ENCODE measurements at regions not wholly inside any gene's neighbourhood (a gene's known extent, or its start where the extent isn't known, plus 50 kb on each side); places are given as distances from the start of the nearest gene placed in this dataset.

DNA sequence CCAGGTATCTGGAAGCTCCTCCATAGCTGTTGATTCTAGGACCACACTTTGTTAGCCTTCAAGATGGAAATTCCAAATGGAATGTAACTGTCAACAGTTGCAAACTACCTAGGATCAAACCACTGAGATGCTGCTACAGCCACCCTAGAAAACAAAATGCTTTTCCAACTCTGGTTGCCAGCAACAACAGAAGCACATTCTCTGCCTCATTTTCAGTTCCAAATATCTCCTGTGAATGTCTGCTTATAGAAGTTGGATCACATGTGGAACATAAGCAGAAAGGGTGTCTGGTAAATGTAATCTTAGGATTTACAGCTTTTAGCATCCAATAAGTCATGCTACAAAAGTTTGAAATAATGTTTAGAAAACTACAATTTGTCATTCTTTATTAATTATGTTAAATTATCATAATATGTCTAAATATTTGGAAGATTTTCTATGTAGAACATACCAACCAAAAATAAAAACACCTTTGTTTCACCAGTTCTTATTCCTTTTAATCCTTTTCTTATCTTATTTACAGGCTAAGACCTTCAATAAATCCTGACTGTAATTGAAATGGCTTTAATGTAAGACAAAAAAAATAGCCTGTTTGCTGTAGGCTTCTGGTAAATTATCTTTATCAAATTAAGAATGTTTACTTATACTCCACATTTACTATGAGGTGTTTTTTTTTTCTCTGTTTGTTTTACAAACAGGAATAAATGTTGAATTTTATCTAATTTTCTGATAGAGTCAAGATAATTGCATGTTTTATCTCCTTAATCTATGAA, 687.1 kb downstream of the IGSF11 start:
- no peak overlapping the region for H3K9ac ChIP-seq (ENCODE audit: low read length in 5 of 5)
- H3K27ac ChIP-seq (ENCODE audit: low read depth, low read length), result no peak overlapping the region
- no peaks in the 10 kb centered on the region for H3K27me3 ChIP-seq (ENCODE audit: control insufficient read depth in 5 of 5, insufficient read depth in 4 of 5, low read length in 5 of 5)
- H3K36me3 ChIP-seq (ENCODE audit: control insufficient read depth in 5 of 5, insufficient read depth in 5 of 5, low read length in 5 of 5), result no peaks in the 10 kb centered on the region
- no peak overlapping the region for H3K4me3 ChIP-seq (ENCODE audit: low read depth in 1 of 5, low read length in 5 of 5)
- H3K9me3 ChIP-seq (ENCODE audit: control insufficient read depth in 5 of 5, low read length in 5 of 5), result no peaks in the 10 kb centered on the region
- no peaks in the 10 kb centered on the region for H3K4me1 ChIP-seq (ENCODE audit: control insufficient read depth in 5 of 5, insufficient read depth in 5 of 5, low read length in 5 of 5)

DNA sequence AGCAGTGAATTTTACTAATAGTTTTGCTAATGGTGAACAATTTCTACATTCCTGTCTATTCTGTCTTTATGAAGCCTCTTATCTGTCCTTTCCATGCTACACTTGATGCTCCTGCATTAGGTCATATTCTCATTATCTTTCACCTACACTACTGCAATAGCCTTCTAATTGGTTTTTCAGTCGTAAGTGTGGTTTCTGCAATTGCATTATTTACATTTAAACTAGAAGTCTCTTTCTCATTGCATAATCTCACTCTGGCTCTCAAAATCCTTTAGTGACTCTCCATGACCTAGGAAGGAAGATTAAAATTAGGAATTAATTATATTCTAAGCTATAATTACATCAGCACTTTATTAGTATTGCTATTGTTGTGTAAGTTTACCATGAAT, 686.5 kb downstream of the IGSF11 start:
- no peaks in the 10 kb centered on the region for H3K36me3 ChIP-seq (ENCODE audit: control insufficient read depth in 5 of 5, insufficient read depth in 5 of 5, low read length in 5 of 5)
- no peak overlapping the region for H3K27ac ChIP-seq (ENCODE audit: low read depth, low read length)
- no peaks in the 10 kb centered on the region for H3K9me3 ChIP-seq (ENCODE audit: control insufficient read depth in 5 of 5, low read length in 5 of 5)
- no peaks in the 10 kb centered on the region for H3K4me1 ChIP-seq (ENCODE audit: control insufficient read depth in 5 of 5, insufficient read depth in 5 of 5, low read length in 5 of 5)
- no peak overlapping the region for H3K4me3 ChIP-seq (ENCODE audit: low read depth in 1 of 5, low read length in 5 of 5)
- H3K9ac ChIP-seq (ENCODE audit: low read length in 5 of 5), result no peak overlapping the region
- no peaks in the 10 kb centered on the region for H3K27me3 ChIP-seq (ENCODE audit: control insufficient read depth in 5 of 5, insufficient read depth in 4 of 5, low read length in 5 of 5)

DNA sequence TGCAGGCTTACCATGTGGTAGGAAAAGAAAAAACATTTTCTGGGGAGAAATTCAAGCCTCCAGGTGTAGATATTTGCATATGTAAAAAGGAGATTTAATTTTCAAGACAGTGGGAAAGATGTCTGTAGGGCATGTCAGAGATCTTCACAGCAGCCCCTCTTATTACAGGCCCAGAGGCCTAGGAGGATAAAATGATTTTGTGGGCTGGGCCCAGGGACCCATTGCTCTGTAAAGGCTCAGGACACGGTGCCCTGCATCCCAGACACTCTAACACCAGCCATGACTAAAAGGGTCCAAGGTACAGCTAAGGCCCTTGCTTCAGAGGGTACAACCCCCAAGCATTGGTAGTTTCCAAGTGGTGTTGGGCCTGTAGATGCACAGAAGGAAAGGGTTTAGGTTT, 680.1 kb downstream of the IGSF11 start:
- Histone ChIP-seq H3K9ac (ENCODE audit: low read length in 5 of 5) (no peak overlapping the region), H3K36me3 (ENCODE audit: control insufficient read depth in 5 of 5, insufficient read depth in 5 of 5, low read length in 5 of 5) (no peaks in the 10 kb centered on the region), H3K4me3 (ENCODE audit: low read depth in 1 of 5, low read length in 5 of 5) (peak overlapping the region in 1 of 5 donors; percentile 24), H3K9me3 (ENCODE audit: control insufficient read depth in 5 of 5, low read length in 5 of 5) (peaks cover 9 to 38% (median 31%) of the 10 kb centered on the region in 5 donors), H3K27ac (ENCODE audit: low read depth, low read length) (no peak overlapping the region), H3K4me1 (ENCODE audit: control insufficient read depth in 5 of 5, insufficient read depth in 5 of 5, low read length in 5 of 5) (no peaks in the 10 kb centered on the region), H3K27me3 (ENCODE audit: control insufficient read depth in 5 of 5, insufficient read depth in 4 of 5, low read length in 5 of 5) (no peaks in the 10 kb centered on the region)

DNA sequence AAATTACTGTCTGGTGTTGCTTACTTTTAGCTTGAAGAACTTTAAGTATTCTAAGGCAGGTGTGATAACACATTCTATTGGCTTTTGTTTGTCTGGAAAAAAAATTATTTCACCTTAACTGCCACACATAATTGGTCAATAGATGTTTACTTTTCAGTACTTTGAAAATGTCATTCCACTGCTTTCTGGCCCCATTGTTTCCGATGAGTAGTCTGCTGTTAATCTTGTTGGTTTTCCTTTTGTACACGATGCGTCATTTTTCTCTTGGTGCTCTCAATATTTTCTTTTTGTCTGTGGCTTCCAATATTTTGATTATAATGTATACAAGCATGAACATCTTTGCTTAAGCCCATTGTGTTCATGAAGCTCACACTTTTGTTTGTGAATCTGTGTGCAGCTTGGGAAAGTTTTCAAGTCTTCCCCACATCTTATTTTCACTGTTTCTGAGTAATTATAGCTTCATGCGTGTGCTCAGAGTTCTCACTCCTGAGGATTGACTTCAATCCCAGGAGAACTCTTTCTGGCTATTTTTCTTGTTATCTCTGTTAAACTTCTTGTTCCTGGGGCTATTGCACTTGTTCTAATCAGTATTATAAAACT, 664.7 kb downstream of the IGSF11 start:
- H3K27me3 ChIP-seq (ENCODE audit: control insufficient read depth in 5 of 5, insufficient read depth in 4 of 5, low read length in 5 of 5), result no peaks in the 10 kb centered on the region
- no peak overlapping the region for H3K27ac ChIP-seq (ENCODE audit: low read depth, low read length)
- no peaks in the 10 kb centered on the region for H3K36me3 ChIP-seq (ENCODE audit: control insufficient read depth in 5 of 5, insufficient read depth in 5 of 5, low read length in 5 of 5)
- no peak overlapping the region for H3K4me3 ChIP-seq (ENCODE audit: low read depth in 1 of 5, low read length in 5 of 5)
- peaks cover 10 to 20% (median 14%) of the 10 kb centered on the region in 5 donors for H3K9me3 ChIP-seq (ENCODE audit: control insufficient read depth in 5 of 5, low read length in 5 of 5)
- no peak overlapping the region for H3K9ac ChIP-seq (ENCODE audit: low read length in 5 of 5)
- H3K4me1 ChIP-seq (ENCODE audit: control insufficient read depth in 5 of 5, insufficient read depth in 5 of 5, low read length in 5 of 5), result no peaks in the 10 kb centered on the region

DNA sequence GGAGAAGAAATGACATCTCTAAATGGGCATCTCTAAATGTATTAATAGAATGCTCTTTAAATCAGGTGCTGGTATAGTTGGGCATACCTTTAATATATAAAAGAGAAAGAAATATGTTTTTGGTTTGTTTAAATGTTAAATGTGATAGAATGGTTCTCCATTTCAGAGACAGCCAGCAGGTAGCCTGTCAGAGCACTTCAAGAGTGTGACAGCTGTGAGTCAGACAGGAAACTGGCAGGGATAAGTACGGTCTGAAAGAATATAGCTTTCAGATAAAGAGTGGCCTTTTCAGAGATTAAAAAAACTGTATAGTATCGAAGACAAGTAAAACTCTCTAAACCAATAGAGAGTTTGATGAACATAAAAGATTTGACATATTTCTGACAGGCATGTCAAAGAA, 654.1 kb downstream of the IGSF11 start:
- Histone ChIP-seq H3K9ac (ENCODE audit: low read length in 5 of 5) (no peak overlapping the region), H3K4me3 (ENCODE audit: low read depth in 1 of 5, low read length in 5 of 5) (no peak overlapping the region), H3K36me3 (ENCODE audit: control insufficient read depth in 5 of 5, insufficient read depth in 5 of 5, low read length in 5 of 5) (no peaks in the 10 kb centered on the region), H3K4me1 (ENCODE audit: control insufficient read depth in 5 of 5, insufficient read depth in 5 of 5, low read length in 5 of 5) (no peaks in the 10 kb centered on the region), H3K9me3 (ENCODE audit: control insufficient read depth in 5 of 5, low read length in 5 of 5) (peaks cover 0 to 4% (median 0%) of the 10 kb centered on the region in 5 donors), H3K27me3 (ENCODE audit: control insufficient read depth in 5 of 5, insufficient read depth in 4 of 5, low read length in 5 of 5) (no peaks in the 10 kb centered on the region), H3K27ac (ENCODE audit: low read depth, low read length) (no peak overlapping the region)

DNA sequence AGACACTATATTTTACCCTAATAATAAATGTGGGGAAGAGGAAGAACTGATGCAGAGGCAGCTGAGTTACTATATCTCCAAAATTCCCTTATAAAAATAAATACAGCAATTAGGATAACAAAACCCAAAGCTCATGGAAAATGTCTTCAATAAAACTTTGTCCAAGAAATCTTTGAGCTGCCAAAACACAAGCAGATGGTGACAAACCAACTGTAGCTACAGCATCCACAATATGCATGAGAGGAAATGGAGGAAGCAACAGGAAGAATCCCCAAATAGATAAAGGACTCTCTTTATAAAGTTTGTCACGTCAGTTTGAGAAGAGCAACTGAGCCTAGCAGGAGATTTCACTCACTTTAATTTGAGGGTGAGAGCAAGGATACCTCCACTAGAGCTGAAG, 638.2 kb downstream of the IGSF11 start:
- Histone ChIP-seq H3K36me3 (ENCODE audit: control insufficient read depth in 5 of 5, insufficient read depth in 5 of 5, low read length in 5 of 5) (no peaks in the 10 kb centered on the region), H3K27ac (ENCODE audit: low read depth, low read length) (no peak overlapping the region), H3K27me3 (ENCODE audit: control insufficient read depth in 5 of 5, insufficient read depth in 4 of 5, low read length in 5 of 5) (no peaks in the 10 kb centered on the region), H3K4me3 (ENCODE audit: low read depth in 1 of 5, low read length in 5 of 5) (no peak overlapping the region), H3K9me3 (ENCODE audit: control insufficient read depth in 5 of 5, low read length in 5 of 5) (no peaks in the 10 kb centered on the region), H3K4me1 (ENCODE audit: control insufficient read depth in 5 of 5, insufficient read depth in 5 of 5, low read length in 5 of 5) (no peaks in the 10 kb centered on the region), H3K9ac (ENCODE audit: low read length in 5 of 5) (no peak overlapping the region)

DNA sequence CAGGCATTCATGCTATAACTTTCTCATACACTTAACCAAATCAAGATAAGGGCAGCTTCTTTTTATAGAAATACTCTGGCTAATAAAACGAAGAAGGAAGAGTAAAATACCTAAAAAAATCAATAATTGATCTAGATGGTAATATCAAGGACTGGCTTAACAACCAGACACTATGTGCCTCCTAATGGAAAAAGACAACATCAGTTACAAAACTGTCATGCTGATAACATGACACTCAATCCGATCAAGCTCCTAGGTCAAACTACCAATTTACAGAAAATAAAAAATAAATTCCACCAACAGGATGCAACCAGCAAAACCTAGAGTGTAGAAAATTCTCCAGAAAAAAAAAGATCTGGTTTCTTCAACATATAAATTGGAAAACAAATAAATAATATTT, 634.6 kb downstream of the IGSF11 start:
- H3K4me3 ChIP-seq (ENCODE audit: low read depth in 1 of 5, low read length in 5 of 5), result no peak overlapping the region
- H3K27ac ChIP-seq (ENCODE audit: low read depth, low read length), result no peak overlapping the region
- no peaks in the 10 kb centered on the region for H3K4me1 ChIP-seq (ENCODE audit: control insufficient read depth in 5 of 5, insufficient read depth in 5 of 5, low read length in 5 of 5)
- H3K27me3 ChIP-seq (ENCODE audit: control insufficient read depth in 5 of 5, insufficient read depth in 4 of 5, low read length in 5 of 5), result no peaks in the 10 kb centered on the region
- H3K9me3 ChIP-seq (ENCODE audit: control insufficient read depth in 5 of 5, low read length in 5 of 5), result no peaks in the 10 kb centered on the region
- no peaks in the 10 kb centered on the region for H3K36me3 ChIP-seq (ENCODE audit: control insufficient read depth in 5 of 5, insufficient read depth in 5 of 5, low read length in 5 of 5)
- no peak overlapping the region for H3K9ac ChIP-seq (ENCODE audit: low read length in 5 of 5)

DNA sequence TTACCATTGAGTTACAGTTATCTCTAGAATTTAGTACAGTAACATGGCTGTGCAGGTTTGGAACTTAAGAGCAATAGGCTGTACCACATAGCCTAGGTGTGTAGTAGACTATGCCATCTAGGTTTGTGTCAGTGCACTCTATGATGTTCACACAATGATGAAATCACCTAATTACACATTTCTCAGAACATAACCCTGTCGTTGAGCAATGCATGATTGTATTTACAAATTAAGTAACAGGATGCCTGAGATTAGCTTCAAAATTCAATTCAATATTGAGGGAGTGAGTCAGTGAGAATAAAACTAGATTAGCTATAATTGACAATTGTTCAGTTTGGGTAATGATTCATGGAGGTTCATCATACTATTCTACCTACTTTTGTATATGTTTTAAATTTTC, 633.8 kb downstream of the IGSF11 start:
- no peaks in the 10 kb centered on the region for H3K9me3 ChIP-seq (ENCODE audit: control insufficient read depth in 5 of 5, low read length in 5 of 5)
- no peak overlapping the region for H3K4me3 ChIP-seq (ENCODE audit: low read depth in 1 of 5, low read length in 5 of 5)
- no peak overlapping the region for H3K9ac ChIP-seq (ENCODE audit: low read length in 5 of 5)
- H3K27me3 ChIP-seq (ENCODE audit: control insufficient read depth in 5 of 5, insufficient read depth in 4 of 5, low read length in 5 of 5), result no peaks in the 10 kb centered on the region
- no peaks in the 10 kb centered on the region for H3K4me1 ChIP-seq (ENCODE audit: control insufficient read depth in 5 of 5, insufficient read depth in 5 of 5, low read length in 5 of 5)
- H3K36me3 ChIP-seq (ENCODE audit: control insufficient read depth in 5 of 5, insufficient read depth in 5 of 5, low read length in 5 of 5), result no peaks in the 10 kb centered on the region
- H3K27ac ChIP-seq (ENCODE audit: low read depth, low read length), result no peak overlapping the region

DNA sequence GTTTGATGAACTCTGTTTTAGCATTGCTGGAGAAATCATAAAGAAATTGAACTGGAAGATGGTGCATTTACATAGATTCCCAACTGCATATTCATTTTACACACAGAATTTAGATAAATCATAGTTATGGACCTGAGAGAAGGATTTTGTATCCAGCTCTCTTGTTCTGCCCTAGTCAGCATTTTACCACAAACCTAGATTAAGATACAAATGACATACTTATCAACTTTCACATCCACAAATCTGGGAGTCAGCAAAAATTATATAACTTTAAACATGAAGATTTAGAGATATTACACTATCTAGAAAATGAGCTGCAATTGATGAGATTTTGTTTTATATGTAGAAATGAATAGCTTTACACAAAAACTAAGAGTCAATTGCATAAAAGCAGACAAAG, 632.8 kb downstream of the IGSF11 start:
- H3K36me3 ChIP-seq (ENCODE audit: control insufficient read depth in 5 of 5, insufficient read depth in 5 of 5, low read length in 5 of 5), result no peaks in the 10 kb centered on the region
- no peak overlapping the region for H3K4me3 ChIP-seq (ENCODE audit: low read depth in 1 of 5, low read length in 5 of 5)
- H3K9ac ChIP-seq (ENCODE audit: low read length in 5 of 5), result no peak overlapping the region
- H3K9me3 ChIP-seq (ENCODE audit: control insufficient read depth in 5 of 5, low read length in 5 of 5), result no peaks in the 10 kb centered on the region
- H3K27me3 ChIP-seq (ENCODE audit: control insufficient read depth in 5 of 5, insufficient read depth in 4 of 5, low read length in 5 of 5), result no peaks in the 10 kb centered on the region
- H3K4me1 ChIP-seq (ENCODE audit: control insufficient read depth in 5 of 5, insufficient read depth in 5 of 5, low read length in 5 of 5), result no peaks in the 10 kb centered on the region
- H3K27ac ChIP-seq (ENCODE audit: low read depth, low read length), result no peak overlapping the region

DNA sequence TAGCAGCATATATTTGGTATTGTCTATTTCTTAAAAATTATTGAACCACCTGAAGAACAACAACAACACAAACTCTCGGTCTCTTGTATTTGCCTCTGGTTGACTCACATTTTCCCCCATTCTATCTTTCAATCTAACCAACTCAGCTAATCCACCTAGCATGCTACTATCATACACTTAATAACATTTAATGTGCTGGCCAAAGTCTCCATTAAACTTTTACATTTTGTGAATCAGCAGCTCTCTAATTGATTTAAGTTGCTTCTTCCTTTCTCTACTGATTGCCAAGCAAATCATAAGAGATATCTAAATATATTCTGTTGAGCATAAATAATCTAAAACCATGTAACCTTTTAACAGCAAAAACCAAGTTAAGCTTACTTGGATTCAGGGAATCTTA, 631.7 kb downstream of the IGSF11 start:
- Histone ChIP-seq H3K36me3 (ENCODE audit: control insufficient read depth in 5 of 5, insufficient read depth in 5 of 5, low read length in 5 of 5) (no peaks in the 10 kb centered on the region), H3K9ac (ENCODE audit: low read length in 5 of 5) (no peak overlapping the region)

More for the DNA sequence above, 631.7 kb downstream of the IGSF11 start:
- Histone ChIP-seq H3K27me3 (ENCODE audit: control insufficient read depth in 5 of 5, insufficient read depth in 4 of 5, low read length in 5 of 5) (no peaks in the 10 kb centered on the region), H3K4me1 (ENCODE audit: control insufficient read depth in 5 of 5, insufficient read depth in 5 of 5, low read length in 5 of 5) (no peaks in the 10 kb centered on the region), H3K27ac (ENCODE audit: low read depth, low read length) (no peak overlapping the region), H3K9me3 (ENCODE audit: control insufficient read depth in 5 of 5, low read length in 5 of 5) (no peaks in the 10 kb centered on the region), H3K4me3 (ENCODE audit: low read depth in 1 of 5, low read length in 5 of 5) (no peak overlapping the region)

Measured in subcutaneous abdominal adipose tissue (tissue), 5 donors.